ENCODE measurements at regions not wholly inside any gene's neighbourhood (a gene's known extent, or its start where the extent isn't known, plus 50 kb on each side); places are given as distances from the start of the nearest gene placed in this dataset.

DNA sequence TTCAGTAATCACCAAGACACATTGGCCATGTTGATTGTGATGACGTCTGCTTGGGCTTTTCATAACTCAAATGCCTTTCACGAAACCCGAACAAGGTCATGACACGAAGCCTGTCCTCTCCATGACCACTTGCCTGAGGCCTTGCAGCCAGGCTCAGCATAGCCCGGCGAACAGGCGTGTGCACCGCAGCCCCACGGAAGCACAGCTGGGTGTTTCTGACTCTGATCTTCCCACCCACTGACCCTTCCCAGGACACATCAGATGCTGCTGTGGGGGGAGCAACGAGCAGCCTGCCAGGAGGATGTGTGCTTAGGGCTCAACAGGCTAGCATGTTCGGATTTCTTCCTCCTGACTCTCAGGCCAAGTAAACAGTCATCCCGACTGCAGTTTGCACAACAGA is 369.4 kb upstream of the SALL3 start:
- Histone ChIP-seq H3K36me3 (ENCODE audit: insufficient read depth) (no peaks in the 10 kb centered on the region), H3K4me1 (ENCODE audit: insufficient read depth) (no peaks in the 10 kb centered on the region), H3K27ac (ENCODE audit: low read depth) (no peak overlapping the region), H3K4me3 (ENCODE audit: low read depth, low read length) (no peak overlapping the region)
- DNase-seq (ENCODE audit: extremely low spot score), result no peak
- WGBS, result 66% methylated on average over 12 of the region's 12 CpGs

- no peak overlapping the region for H3K27ac ChIP-seq (ENCODE audit: low read depth)
- no peaks in the 10 kb centered on the region for H3K4me1 ChIP-seq (ENCODE audit: insufficient read depth)
- H3K36me3 ChIP-seq (ENCODE audit: insufficient read depth), result no peaks in the 10 kb centered on the region
- WGBS, result 74% methylated on average over 16 of the region's 16 CpGs
- H3K4me3 ChIP-seq (ENCODE audit: low read depth, low read length), result no peak overlapping the region
- no peak for DNase-seq (ENCODE audit: extremely low spot score)
These were observed 368.3 kb upstream of the SALL3 start for GRCh38 chr18:78611201-78611800.

GRCh38 chr18:78611869-78612268 is 367.7 kb upstream of the SALL3 start:
- no peaks in the 10 kb centered on the region for H3K4me1 ChIP-seq (ENCODE audit: insufficient read depth)
- no peak for DNase-seq (ENCODE audit: extremely low spot score)
- H3K4me3 ChIP-seq (ENCODE audit: low read depth, low read length), result no peak overlapping the region
- no peak overlapping the region for H3K27ac ChIP-seq (ENCODE audit: low read depth)
- no peaks in the 10 kb centered on the region for H3K36me3 ChIP-seq (ENCODE audit: insufficient read depth)
- 92% methylated on average over 14 of the region's 14 CpGs for WGBS

DNA sequence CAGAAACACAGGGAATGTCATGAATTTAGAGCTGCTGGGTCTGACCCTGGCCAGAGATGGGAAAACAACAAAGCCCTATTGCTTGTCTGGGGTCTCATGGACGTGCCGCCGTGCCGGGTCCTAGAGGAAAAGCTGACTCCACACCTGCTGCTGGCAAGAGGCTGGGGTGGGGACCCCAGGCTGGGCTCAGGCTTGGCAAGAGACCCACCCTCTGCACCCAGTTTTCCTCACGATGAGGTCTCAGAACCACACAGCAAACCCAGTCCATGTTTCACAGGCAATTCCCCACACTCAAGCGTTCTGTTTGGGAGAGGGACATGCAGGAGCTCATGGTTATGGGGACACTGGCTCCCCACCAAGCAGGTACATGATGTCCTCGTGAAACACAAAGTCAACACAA is 367.3 kb upstream of the SALL3 start:
- 85% methylated on average over 7 of the region's 7 CpGs for WGBS
- Histone ChIP-seq H3K4me3 (ENCODE audit: low read depth, low read length) (no peak overlapping the region), H3K27ac (ENCODE audit: low read depth) (no peak overlapping the region), H3K4me1 (ENCODE audit: insufficient read depth) (no peaks in the 10 kb centered on the region), H3K36me3 (ENCODE audit: insufficient read depth) (no peaks in the 10 kb centered on the region)
- DNase-seq (ENCODE audit: extremely low spot score), result no peak

- no peak for DNase-seq (ENCODE audit: extremely low spot score)
- 71% methylated on average over 13 of the region's 13 CpGs for WGBS
- no peak overlapping the region for H3K27ac ChIP-seq (ENCODE audit: low read depth)
- H3K4me3 ChIP-seq (ENCODE audit: low read depth, low read length), result no peak overlapping the region
- H3K4me1 ChIP-seq (ENCODE audit: insufficient read depth), result no peaks in the 10 kb centered on the region
- no peaks in the 10 kb centered on the region for H3K36me3 ChIP-seq (ENCODE audit: insufficient read depth)
These were observed 366.8 kb upstream of the SALL3 start for GRCh38 chr18:78612801-78613200.

- Histone ChIP-seq H3K4me3 (ENCODE audit: low read depth, low read length) (no peak overlapping the region), H3K27ac (ENCODE audit: low read depth) (no peak overlapping the region), H3K4me1 (ENCODE audit: insufficient read depth) (no peaks in the 10 kb centered on the region), H3K36me3 (ENCODE audit: insufficient read depth) (no peaks in the 10 kb centered on the region)
- DNase-seq (ENCODE audit: extremely low spot score), result no peak
- WGBS, result 91% methylated on average over 4 of the region's 4 CpGs
These were observed 360.9 kb upstream of the SALL3 start for GRCh38 chr18:78618726-78619125.

DNA sequence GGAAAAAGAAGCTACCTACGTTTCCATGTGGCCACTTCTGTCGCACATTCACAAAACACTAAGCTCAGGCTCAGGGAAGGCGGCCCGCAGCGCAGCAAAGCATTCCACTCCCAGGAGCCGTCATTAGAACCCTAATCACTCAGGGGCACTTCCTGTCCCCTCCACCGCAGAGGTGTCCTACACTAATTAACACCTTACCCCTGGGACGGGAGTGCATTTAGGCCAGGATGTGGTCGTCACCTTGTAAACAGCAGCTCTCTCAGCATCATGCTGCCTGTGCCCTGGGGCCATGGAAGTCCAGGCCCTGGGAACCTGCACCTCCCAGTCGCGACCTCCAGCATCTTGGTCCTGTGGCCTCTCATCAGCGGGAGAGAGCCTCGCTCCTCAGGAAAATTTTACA is 359.8 kb upstream of the SALL3 start:
- Histone ChIP-seq H3K27ac (ENCODE audit: low read depth) (no peak overlapping the region), H3K4me1 (ENCODE audit: insufficient read depth) (no peaks in the 10 kb centered on the region), H3K4me3 (ENCODE audit: low read depth, low read length) (no peak overlapping the region), H3K36me3 (ENCODE audit: insufficient read depth) (no peaks in the 10 kb centered on the region)
- WGBS, result 43% methylated on average over 13 of the region's 13 CpGs
- DNase-seq (ENCODE audit: extremely low spot score), result no peak

GRCh38 chr18:78620326-78620725 is 359.3 kb upstream of the SALL3 start:
- no peak for DNase-seq (ENCODE audit: extremely low spot score)
- no peaks in the 10 kb centered on the region for H3K4me1 ChIP-seq (ENCODE audit: insufficient read depth)
- WGBS, result 80% methylated on average over 6 of the region's 6 CpGs
- H3K36me3 ChIP-seq (ENCODE audit: insufficient read depth), result no peaks in the 10 kb centered on the region
- H3K4me3 ChIP-seq (ENCODE audit: low read depth, low read length), result no peak overlapping the region
- no peak overlapping the region for H3K27ac ChIP-seq (ENCODE audit: low read depth)

GRCh38 chr18:78621141-78621755 is 358.4 kb upstream of the SALL3 start:
- Histone ChIP-seq H3K4me1 (ENCODE audit: insufficient read depth) (no peaks in the 10 kb centered on the region), H3K36me3 (ENCODE audit: insufficient read depth) (no peaks in the 10 kb centered on the region), H3K4me3 (ENCODE audit: low read depth, low read length) (no peak overlapping the region), H3K27ac (ENCODE audit: low read depth) (no peak overlapping the region)
- DNase-seq (ENCODE audit: extremely low spot score), result no peak
- 91% methylated on average over 9 of the region's 9 CpGs for WGBS

DNA sequence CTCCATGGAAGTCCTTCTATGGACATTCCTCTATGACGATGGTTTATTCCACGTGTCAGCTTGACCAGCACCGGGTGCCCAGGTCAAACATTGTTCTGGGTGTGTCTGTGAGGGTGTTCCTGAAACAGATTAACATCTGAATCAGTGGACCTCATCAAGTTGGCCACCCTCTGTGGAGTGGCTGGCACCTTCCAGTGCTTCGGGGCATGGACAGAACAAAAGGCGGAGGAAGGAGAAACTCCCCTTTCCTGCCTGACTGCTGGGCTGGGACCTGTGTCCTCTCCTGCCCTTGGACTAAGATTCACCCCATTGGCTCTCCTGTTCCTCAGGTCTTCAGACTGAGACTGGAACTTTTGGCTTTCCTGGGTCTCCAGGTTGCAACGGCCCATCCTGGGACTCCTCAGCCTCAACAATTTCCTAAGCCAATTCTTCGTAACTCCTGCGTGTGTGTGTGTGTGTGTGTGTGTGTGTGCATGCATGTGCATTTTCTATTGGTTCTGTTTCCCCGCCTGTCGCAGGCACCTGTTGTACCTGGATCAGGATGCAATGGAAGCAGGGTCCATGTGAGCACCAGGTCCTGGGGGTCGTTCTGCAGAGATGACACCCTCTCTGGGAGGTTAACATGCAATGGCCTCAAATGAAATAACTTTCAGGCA is 357.2 kb upstream of the SALL3 start:
- H3K36me3 ChIP-seq (ENCODE audit: insufficient read depth), result no peaks in the 10 kb centered on the region
- 83% methylated on average over 11 of the region's 11 CpGs for WGBS
- no peak for DNase-seq (ENCODE audit: extremely low spot score)

DNA sequence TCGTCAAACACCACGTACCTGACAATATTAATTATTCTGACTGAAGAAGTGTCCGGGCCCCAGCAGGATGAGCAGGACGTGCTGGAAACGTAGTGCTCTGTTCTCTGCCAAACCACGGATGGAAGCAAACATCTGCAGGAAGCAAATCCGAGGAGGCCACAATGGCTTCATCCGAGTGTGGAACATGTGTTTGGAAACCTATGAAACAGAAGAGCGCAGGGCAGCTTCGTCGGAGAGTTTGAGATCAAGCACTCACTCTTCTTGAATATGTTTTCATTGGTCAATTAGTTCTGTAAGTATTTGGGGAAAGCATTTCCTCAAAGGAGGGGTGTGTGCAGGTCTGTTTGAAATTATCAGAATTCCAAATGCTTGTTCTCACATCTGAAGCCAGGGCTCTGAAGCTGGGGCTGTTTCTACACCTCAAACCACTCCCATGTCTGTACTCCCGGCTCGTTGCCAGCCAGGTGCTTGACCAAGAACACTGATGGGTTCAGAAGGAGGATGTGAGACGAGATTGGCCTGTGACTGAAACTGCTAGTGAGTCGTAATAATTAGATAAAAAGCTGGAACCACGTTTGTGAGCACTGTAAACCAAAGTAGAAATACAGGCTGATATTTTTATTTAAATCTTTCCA is 356.6 kb upstream of the SALL3 start:
- Histone ChIP-seq H3K36me3 (ENCODE audit: insufficient read depth) (no peaks in the 10 kb centered on the region), H3K4me1 (ENCODE audit: insufficient read depth) (no peaks in the 10 kb centered on the region), H3K4me3 (ENCODE audit: low read depth, low read length) (no peak overlapping the region), H3K27ac (ENCODE audit: low read depth) (no peak overlapping the region)
- no peak for DNase-seq (ENCODE audit: extremely low spot score)
- WGBS, result 77% methylated on average over 16 of the region's 16 CpGs

More for the DNA sequence above, 357.2 kb upstream of the SALL3 start:
- no peak overlapping the region for H3K4me3 ChIP-seq (ENCODE audit: low read depth, low read length)
- H3K4me1 ChIP-seq (ENCODE audit: insufficient read depth), result no peaks in the 10 kb centered on the region
- no peak overlapping the region for H3K27ac ChIP-seq (ENCODE audit: low read depth)

- DNase-seq (ENCODE audit: extremely low spot score), result no peak
- H3K27ac ChIP-seq (ENCODE audit: low read depth), result no peak overlapping the region
- no peaks in the 10 kb centered on the region for H3K4me1 ChIP-seq (ENCODE audit: insufficient read depth)
- no peaks in the 10 kb centered on the region for H3K36me3 ChIP-seq (ENCODE audit: insufficient read depth)
- no peak overlapping the region for H3K4me3 ChIP-seq (ENCODE audit: low read depth, low read length)
- 69% methylated on average over 16 of the region's 16 CpGs for WGBS
These were observed 354.9 kb upstream of the SALL3 start for GRCh38 chr18:78624646-78625279.

DNA sequence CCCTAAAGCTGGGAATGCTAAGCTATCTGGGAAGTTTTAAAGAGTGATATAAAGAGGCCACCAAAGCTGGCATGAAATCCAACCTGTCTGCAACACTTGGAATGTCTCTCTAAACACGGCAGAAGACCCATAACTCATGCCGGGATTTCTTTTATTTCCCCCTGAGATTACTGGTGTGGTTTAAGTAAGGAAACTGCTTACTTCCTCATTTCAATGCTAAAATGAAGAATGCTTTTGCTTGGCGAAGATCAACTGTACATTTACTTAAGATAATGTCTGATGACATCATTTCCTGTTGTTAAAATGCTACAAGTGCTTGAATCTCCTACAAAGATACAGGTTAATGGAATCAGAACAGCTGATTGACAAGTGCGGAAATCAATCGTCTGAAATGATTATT is 353.8 kb upstream of the SALL3 start:
- H3K27ac ChIP-seq (ENCODE audit: low read depth), result no peak overlapping the region
- no peaks in the 10 kb centered on the region for H3K4me1 ChIP-seq (ENCODE audit: insufficient read depth)
- DNase-seq (ENCODE audit: extremely low spot score), result no peak
- no peak overlapping the region for H3K4me3 ChIP-seq (ENCODE audit: low read depth, low read length)
- H3K36me3 ChIP-seq (ENCODE audit: insufficient read depth), result no peaks in the 10 kb centered on the region
- 31% methylated on average over 5 of the region's 5 CpGs for WGBS
